Stimulated activated CD8-positive, alpha-beta memory T cell treated with anti-CD3 and anti-CD28 coated beads, Interleukin-12 subunit alpha, Interleukin-12 subunit beta, amount 100 ng/mL, for 1 hour (primary cell): ENCODE measurements at regions not wholly inside any gene's neighbourhood (a gene's known extent, or its start where the extent isn't known, plus 50 kb on each side); places are given as distances from the start of the nearest gene placed in this dataset.

ENCODE experiments used
- DNase-seq: peaks from one replicate; pipeline ENCODE4 v3.0.0-alpha.2; 2020; ENCODE audit warnings: low read depth

DNA sequence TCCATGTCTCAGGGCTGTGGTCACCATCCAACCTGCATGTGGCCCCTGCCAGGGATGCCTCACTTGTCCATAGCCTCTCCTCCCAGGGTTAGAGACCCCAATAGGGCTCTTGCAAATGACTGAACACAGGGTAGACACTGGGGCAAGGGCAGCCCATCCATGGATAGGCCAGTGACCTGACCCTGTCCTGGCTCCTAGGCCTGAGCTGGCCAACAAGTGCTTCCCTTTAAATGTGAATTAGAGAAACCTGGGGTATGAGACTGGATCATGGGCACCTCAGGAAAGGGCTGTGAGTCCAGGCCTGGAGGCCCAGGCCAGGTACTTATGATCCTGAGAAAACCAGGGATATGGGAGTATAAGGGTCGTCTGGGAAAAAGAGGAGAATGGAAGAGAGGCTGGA lies 64.5 kb downstream of the COPS8 start:
- DNase-seq: no peak

DNA sequence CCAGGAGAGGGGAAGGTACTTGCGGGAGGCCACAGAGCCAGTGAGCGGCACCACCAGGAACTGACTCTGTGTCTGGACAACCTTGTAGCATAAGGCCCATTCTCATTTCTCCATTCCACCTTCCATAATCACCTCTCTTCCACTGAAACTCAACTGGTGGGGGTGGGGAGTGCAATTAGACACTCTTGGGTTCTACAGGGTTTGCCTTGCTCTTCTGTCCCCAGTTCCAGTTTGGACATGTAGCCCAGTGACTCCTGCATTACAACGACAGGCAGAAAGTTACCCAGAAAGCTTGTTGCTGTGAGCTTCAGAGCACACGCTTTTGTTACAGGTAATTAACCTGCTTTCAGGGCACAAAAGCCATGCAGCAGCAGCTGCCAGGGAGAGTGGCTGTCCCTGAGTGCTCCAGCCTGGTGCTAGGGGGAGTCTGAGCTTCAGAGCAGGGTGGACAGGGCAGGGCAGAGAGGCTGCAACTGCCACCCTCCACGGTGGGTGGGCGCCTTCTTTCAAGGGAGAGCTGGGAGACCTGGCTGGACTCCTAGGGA lies 65.2 kb downstream of the COPS8 start:
- DNase-seq: no peak

DNA sequence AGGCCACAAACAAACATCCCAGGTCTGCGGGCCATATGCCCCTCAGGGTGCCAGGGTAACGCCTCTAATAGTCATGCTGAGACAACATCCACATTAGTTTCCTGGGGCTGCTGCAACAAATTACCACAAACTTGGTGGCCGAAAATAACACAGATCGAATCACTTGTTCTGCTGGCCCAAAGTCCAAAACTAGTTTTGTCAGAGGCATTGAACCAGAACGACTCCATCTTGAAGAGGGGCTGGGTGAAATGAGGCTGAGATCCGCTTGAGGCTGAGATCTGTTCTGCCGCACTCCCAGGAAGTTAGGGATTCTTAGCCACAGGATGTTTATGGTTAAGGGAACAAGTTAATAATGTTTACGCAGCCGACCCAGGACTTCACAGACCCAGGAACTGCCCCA lies 66.7 kb downstream of the COPS8 start:
- DNase-seq: no peak

DNA sequence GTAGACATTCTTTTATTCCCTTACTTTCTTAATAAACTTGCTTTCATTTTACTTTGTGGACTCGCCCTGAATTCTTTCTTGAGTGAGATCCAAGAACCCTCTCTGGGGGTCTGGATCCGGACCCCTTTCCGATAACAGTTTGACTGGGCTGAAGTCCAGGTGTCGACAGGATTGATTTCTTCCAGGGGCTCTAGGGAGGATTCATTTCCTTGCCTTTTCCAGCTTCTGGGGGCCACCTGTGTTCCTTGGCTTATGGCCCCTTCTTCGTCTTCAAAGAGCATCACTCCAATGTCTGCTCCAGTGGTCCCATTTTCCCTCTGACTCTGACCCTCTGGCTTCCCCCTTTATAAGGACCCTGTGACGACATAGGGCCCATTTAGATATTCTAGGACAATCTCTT lies 67.5 kb downstream of the COPS8 start:
- no peak for DNase-seq

DNA sequence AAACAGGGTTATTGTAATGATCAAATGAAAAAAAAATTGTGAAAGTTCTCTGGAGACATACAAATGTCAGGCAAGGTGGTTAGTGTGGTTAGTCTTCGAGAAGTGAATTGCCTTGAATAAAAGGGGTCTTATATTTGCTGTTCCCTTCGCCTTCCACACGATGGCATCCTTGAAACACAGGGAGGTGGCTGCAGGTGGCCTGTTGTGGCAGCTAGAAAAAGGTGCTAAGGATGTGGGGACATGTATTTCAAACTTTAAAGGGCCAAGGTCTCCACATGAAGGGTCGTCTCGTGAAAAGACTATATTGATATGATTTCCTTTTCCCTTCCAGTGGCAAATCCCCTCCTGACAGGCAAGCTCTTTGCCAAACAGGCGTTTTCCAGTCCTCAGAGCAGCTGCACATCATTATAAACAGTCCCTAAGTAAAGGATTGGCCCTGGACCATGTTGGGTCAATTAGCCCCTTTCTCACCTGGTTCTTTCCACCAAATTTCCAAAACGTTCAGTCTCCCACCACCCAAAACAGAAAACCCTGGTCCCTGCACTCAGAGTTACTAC lies 68.5 kb downstream of the COPS8 start:
- peak; percentile 28 for DNase-seq

DNA sequence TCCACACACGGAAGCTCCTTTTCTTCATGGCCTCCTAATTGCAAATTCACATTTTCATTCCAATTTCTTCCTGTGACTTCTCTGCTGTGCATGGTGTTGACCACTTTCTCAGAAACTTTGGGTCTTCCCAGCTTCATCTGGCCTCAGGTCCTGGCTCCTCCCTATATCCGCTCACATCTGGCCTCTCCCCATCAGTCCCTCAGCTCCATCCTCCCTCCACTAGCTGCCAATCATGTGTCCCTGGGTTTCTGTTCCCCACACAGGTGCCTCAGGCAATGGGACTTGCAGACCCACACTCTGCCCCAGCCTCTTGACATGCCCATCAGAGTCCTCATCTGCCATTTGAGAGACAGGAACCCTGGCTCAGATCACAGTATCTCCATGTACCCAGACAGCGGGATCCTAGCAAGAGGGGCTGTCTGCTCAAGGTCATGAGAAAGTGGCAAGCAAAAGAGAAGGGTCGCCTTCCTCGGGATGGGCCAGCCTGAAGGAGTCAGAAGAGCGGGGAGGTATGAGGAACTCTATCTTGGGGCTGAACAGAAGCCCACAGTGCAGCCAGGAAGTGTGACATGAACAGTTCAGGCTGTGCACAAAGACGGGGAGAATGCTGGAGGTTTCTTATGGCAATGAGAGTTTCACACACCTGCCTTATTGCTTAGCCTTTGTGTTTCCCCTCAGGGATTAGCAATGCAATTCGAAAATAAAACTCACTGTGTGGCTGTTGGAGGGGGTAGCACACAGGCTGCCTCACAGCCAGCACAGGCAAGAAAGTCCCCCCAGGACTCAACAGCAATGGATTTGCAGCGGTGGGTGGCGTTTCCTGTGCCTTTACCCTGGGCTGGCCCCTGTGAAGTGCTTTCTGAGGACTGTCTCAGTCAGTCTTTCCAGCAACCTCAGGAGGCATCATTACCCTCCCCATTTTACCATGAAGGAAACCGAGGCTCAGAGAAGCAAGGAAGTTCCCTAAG lies 69.5 kb downstream of the COPS8 start:
- DNase-seq: no peak

DNA sequence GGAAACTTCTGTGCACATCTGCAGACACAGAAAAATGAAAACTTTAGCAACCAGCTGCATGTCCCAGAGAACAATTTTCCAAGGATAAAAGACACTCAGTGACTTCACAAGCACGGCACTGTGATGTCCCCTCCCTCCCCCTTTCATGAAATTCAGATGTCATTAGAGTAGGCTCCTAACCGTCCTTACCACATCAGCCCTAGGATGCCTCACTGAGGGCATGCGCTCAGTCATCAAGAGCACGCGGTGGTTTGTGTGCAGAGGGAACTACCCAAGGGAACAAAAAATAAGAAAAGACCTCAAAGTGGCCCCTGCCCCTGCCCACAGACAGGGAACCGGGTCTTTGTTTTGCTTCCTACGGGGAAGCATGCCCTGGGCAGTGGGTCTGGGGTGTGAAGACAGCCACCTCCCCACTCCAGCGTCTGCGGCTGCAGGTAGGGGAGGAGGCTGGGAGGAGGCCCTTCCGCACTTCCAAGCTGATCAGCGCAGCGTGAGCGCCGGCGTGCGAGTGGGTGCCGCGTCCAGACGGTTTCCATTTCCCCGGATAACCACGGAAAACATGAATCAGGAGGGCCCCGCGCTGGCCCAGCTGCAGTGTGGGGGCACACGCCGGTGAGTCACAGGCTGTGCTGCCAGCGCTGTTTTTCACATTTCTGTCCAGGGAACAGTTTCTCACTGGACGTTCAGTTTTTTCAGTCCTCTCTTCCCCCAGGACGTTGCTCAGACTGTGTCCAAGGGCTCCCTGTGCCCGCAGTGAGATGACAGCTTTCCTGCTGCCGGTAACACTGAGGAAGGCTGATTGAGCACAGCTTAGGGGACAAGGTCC lies 70.6 kb downstream of the COPS8 start:
- no peak for DNase-seq

DNA sequence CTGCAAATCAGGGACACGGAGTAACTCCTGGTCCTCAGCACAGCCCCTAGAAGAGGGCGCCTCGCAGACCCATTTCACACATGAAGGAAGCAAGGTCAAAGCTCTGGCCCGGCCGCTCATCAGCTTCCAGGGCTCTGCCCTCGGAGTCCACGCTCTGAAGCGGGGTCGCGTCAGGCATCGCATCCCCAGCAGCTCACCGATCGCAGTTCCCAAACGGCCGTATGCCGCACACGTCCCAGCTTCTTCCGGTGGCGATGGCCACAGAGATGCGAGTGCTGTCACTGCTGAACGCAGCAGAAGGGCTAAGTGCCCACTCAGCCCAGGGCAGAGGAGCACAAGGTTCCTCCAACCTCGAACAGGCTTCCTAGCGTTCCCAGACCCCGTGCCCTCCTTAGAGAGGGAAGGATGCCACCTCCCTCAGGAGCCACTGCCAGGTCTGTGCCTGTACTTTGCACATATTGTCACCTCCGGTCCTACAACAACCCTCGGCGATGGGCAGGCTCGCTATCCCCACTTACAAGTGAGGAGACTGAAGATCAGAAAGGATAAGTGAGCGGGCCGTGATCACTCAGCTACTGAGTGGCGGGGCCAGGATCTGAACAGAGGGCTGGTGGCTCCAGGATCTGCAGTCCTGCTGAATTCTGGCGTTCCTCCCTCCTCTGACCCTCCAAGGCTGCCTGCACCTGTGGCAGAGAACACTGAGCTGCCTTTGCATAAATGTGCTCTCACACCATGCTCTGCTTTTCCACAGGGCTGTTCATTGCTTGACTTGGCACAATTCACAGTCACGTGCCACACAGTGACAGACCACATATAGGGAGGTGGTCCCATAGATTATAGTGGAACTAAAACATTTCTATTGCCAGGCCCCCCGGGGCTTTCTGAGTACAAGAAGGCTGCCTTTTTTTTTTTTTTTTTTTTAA lies 71.4 kb downstream of the COPS8 start:
- DNase-seq: no peak

DNA sequence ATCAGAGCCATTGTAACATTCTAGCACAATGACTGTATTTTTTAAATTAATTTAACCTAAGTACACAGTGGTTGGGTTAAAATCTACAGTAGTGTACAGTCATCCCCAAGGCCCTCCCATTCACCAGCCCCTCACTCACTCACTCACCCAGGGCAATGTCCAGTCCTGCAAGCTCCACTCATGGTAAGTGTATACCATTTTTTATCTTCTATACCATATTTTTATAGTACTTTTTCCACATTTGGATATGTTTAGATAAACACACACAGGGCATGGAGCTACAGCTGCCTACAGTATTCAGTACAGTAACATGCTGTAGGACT lies 72.1 kb downstream of the COPS8 start:
- DNase-seq: no peak

DNA sequence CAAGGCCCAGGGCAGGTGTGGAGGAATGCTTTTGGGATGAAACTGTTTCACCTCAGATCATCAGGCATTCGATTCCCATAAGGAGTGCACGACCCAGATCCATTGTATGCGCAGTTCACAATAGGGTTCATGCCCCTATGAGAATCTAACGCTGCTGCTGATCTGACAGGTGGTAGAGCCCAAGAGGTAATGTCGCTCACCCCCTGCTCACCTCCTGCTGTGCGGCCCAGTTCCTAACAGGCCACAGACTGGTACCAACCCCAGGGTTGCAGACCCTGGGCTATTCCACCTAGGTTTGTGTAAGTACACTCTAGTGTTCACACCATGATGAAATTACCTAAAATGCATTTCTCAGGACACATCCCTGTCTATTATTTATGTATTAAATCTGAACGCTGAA lies 72.5 kb downstream of the COPS8 start:
- DNase-seq: no peak

DNA sequence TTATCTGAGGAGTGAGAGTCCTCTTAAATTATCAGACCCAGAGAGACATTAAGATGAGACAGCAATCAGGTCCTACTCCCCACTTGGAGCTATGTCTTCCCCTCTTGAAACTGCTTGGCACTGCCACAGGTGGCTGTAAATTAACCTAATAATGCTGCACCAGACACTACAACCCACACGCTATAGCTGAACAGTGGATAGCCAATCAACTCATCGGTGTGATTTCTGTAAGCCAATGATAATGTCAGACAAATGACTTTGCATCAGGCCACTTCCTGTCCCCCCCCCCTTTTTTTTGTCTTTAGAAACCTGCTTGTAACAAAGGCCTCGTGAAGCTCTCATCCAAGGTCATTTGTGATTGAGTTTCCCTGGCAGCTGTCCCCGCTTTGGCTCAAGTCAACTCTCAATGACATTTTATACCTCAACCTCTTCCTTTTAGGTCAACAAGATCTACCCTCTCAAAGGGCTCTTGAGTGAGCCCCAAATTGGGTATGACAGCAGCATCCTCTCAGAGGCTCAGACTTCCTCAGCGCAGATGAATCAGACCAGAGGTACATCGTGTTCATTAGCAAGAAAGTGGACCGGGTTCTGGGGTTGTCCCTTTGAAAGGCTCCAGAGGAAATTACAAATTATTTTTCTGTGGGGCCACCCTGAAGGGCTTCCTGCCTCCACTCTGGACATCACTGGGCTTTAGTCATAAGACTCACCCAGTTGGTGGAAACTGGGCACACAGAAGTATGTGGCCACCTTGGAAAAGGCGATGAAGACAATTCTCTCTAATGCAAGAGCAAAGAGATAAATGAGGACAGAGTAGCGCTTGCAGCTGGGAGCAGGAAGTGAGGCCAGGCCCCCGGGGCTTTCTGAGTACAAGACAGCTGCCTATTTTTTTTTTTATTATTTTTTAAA lies 73.6 kb downstream of the COPS8 start:
- DNase-seq: no peak

DNA sequence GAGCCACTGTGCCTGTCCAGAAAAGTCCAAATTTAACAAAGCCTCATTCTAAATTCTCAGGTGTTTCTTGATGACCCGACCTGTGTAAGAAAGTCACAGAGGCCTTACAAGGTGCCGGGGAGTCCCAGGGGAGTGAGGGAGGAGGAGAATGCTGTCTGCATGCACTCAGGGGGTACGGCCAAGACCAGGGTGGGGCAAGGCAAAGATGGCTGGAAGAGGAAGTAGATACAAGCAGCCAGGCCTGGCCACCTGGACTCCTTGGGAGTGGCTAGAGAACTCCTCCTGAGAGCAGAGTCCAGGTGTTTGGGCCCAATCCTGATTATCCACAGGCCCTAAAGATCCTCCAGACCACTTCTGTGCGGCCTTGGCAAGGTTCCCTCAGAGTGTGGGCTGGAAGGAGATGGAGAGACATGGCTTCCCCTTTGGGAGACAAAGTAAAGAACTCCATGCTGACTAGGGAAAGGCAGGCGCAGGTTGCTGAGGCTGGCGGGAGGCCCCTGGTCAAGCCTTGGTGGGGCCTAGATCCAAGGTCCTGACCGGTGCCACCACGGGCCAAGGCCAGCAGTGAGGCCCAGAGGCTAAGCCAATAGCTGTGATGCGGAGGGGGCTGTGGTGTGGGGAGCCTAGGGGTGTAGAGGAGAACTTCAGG lies 74.7 kb downstream of the COPS8 start:
- DNase-seq: no peak

DNA sequence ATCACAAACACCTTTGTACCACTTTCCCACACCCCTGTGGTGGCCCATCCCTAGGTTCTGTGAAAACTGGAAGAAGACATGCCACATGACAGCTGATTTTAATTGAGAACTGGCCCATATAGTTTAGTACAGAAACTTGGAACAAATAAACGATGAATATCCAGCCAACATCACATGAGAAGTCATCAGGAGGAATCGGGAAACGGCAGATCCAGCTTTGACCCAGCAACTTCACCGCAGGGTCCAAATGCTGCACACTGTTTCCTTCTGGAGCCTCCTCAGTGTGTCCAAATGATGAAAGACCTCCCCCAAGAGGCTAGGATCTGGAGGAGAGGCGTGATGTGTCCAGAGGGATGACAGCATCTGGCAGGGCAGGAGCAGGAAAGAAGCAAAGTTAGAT lies 75.5 kb downstream of the COPS8 start:
- no peak for DNase-seq

DNA sequence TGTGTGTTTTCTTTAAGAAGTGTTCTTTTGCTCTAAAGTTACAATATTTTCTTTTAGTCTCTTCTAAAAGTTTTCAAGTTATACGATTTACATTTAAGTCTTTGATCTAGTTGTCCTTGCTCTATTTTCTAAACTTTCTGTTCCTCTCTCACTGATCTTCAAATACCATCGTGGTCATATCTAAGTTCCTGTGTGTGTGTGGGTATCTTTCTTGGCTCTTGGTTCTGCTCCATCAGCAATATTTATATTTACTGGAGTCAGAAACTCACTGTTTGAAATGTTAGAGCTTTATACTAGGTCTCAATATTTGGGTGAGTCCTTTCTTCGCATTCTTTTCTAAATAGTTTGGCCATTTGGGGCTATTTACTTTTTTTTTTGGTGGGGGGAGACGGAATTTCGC lies 77.3 kb downstream of the COPS8 start:
- no peak for DNase-seq

DNA sequence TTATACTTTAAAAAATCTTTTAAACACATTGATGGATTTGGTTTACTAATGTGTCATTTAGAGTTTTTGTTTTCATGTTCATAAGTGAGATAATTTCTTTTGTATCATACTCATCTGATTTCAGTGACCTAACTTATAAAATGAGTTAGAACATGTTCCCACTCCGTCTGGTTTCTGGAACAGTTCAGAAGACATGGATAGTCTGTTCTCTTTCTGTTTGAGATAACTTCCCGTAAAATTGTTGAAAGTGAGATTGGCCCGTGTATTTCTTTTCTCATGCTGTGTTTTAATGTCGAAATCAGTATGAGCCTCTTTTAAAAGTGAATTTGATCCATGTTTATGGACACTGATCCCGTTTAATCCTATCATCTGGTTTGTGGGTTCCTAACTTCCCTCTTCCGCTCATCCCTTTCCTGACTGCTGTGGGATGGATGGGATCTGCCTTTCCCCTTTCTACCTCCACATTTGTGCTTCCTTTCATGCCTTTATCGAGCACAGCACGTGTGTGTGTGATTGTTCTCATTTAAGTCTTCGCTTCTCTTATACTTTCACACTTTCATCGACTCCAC lies 78.9 kb downstream of the COPS8 start:
- no peak for DNase-seq

DNA sequence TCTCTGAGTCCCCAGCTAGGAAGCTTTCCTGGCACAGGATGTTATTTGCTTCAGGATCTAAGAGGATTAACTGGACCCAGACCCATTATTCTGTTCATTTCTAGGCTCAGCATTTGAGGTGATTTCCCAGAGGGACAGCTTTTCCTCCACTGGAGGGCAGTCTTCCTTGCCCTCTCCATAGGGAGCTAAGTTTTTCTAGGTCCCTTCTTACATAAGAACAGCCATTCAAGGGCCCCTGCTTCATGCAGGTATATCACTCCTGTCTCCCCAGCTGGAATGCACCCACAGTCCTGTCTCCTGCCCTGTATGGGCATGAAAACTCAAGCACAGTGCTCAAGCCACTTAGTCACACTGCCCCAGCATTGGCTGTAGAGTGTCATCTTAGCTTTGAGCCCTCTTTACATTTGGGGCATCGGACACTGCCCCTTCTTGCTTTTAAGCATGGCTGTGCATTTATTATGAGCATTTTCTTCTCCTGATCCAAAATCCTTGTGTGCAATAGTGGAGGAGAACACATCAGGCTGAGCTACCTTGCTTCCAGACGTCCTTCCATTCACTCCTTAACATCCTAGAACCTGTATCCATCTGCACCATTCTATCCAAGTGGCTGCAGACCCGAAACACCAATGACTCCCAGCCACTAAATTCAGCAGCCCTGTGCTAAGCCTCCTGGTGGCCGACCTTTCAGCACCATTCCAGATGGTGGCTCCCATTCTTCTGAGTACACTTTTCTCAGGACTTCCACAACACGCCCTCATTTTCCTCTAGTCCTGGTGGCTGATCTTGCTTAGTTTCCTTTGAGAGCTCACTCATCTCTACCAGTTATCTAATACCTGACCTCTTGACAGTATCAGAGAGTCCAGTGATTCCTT lies 80.0 kb downstream of the COPS8 start:
- DNase-seq: no peak

DNA sequence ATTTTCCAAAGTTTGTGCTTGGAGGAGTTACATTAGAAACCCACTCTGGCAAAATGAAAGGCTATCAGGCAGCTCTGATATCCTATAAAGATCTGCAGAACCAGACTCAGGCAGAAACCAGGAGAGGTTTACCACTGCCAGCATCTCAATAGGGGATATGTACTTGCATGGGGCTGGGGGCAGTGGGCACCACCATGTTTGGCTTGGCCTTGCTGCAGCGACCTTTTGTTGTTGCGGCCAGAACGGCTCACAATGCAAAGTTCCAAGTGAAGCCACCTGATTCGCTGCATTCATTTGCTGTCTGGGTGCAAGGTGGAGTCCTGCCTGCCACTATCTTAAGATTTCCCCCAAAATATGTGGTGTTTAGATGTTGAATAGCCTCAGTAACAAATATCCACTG lies 81.3 kb downstream of the COPS8 start:
- DNase-seq: no peak

DNA sequence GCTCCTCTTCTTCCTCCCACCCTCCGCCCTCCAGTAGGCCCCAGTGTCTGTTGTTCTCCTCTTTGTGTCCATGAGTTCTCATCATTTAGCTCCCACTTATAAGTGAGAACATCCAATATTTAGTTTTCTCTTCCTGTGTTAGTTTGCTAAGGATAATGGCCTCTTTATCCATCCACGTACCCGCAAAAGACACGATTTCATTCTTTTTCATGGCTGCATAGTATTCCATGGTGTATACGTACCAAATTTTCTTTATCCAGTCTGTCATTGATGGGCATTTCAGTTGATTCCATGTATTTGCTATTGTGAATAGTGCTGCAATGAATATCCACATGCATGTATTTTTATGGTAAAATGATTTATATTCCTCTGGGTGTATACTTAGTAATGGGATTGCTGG lies 82.2 kb downstream of the COPS8 start:
- no peak for DNase-seq

DNA sequence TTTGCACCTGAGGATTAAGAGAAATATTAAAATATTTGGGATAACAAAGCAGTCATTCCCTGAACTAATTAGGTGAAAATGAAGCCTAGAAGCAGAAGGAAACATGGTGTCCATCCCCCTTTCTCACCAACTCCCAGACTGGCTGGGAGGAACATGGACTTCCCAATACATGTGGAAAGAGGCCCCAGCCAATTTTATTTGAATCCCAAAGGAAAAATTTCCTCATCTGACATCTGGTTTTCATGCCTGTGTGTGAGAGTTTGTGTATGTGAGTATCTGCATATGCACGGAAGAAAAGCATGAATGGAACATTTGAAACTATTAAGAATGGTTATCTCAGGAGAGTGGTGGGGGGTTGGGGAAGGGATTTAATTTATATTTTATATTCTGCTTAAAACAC lies 84.3 kb downstream of the COPS8 start:
- DNase-seq: no peak
